ENCODE measurements at regions not wholly inside any gene's neighbourhood (a gene's known extent, or its start where the extent isn't known, plus 50 kb on each side); places are given as distances from the start of the nearest gene placed in this dataset.

GRCh38 chr4:24055623-24056022 is 165.8 kb upstream of the PPARGC1A start:
- DNase-seq, result no peak
- H3K4me3 Mint-ChIP-seq, result no peak overlapping the region
- no peaks in the 10 kb centered on the region for H3K9me3 Mint-ChIP-seq
- H3K4me1 Mint-ChIP-seq (ENCODE audit: low read depth), result no peaks in the 10 kb centered on the region
- intact Hi-C loops (cut with micrococcal nuclease), result no loop called here
- no peaks in the 10 kb centered on the region for H3K27me3 Mint-ChIP-seq
- no peak overlapping the region for H3K27ac Mint-ChIP-seq
- CTCF ChIA-PET, result no interaction called here
- H3K36me3 Mint-ChIP-seq, result no peaks in the 10 kb centered on the region
- POLR2A ChIA-PET, result no interaction called here

GRCh38 chr4:24054910-24055309 is 165.1 kb upstream of the PPARGC1A start:
- ChIA-PET POLR2A (no interaction called here), CTCF (no interaction called here)
- intact Hi-C loops (cut with micrococcal nuclease), result no loop called here
- H3K36me3 Mint-ChIP-seq, result no peaks in the 10 kb centered on the region
- H3K4me1 Mint-ChIP-seq (ENCODE audit: low read depth), result no peaks in the 10 kb centered on the region
- no peaks in the 10 kb centered on the region for H3K9me3 Mint-ChIP-seq
- no peak overlapping the region for H3K4me3 Mint-ChIP-seq
- H3K27ac Mint-ChIP-seq, result no peak overlapping the region
- H3K27me3 Mint-ChIP-seq, result no peaks in the 10 kb centered on the region
- DNase-seq, result no peak

- Mint-ChIP-seq H3K36me3 (no peaks in the 10 kb centered on the region), H3K27me3 (no peaks in the 10 kb centered on the region), H3K27ac (no peak overlapping the region), H3K9me3 (no peaks in the 10 kb centered on the region), H3K4me1 (ENCODE audit: low read depth) (no peaks in the 10 kb centered on the region), H3K4me3 (no peak overlapping the region)
- ChIA-PET CTCF (no interaction called here), POLR2A (no interaction called here)
- intact Hi-C loops (cut with micrococcal nuclease), result no loop called here
- no peak for DNase-seq
These were observed 164.1 kb upstream of the PPARGC1A start for GRCh38 chr4:24053934-24054333.

- Mint-ChIP-seq H3K9me3 (no peaks in the 10 kb centered on the region), H3K27me3 (no peaks in the 10 kb centered on the region), H3K4me3 (no peak overlapping the region), H3K4me1 (ENCODE audit: low read depth) (no peaks in the 10 kb centered on the region), H3K27ac (no peak overlapping the region), H3K36me3 (no peaks in the 10 kb centered on the region)
- intact Hi-C loops (cut with micrococcal nuclease), result loop anchor here (5.0 kb wide), 1 partner anchor 1238 kb away; no protein-coding TSS in a partner anchor
- no peak for DNase-seq
- ChIA-PET POLR2A (no interaction called here), CTCF (no interaction called here)
These were observed 155.1 kb upstream of the PPARGC1A start for GRCh38 chr4:24044610-24045589.

GRCh38 chr4:24042094-24042493 is 152.2 kb upstream of the PPARGC1A start:
- ChIA-PET CTCF (no interaction called here), POLR2A (no interaction called here)
- DNase-seq, result no peak
- Mint-ChIP-seq H3K9me3 (no peaks in the 10 kb centered on the region), H3K4me1 (ENCODE audit: low read depth) (no peaks in the 10 kb centered on the region), H3K27ac (no peak overlapping the region), H3K27me3 (no peaks in the 10 kb centered on the region), H3K4me3 (no peak overlapping the region), H3K36me3 (no peaks in the 10 kb centered on the region)
- intact Hi-C loops (cut with micrococcal nuclease), result loop anchor here (5.0 kb wide), 1 partner anchor 1235 kb away; no protein-coding TSS in a partner anchor

- Mint-ChIP-seq H3K27me3 (no peaks in the 10 kb centered on the region), H3K27ac (no peak overlapping the region), H3K4me1 (ENCODE audit: low read depth) (no peaks in the 10 kb centered on the region), H3K4me3 (no peak overlapping the region), H3K36me3 (no peaks in the 10 kb centered on the region), H3K9me3 (no peaks in the 10 kb centered on the region)
- ChIA-PET POLR2A (no interaction called here), CTCF (no interaction called here)
- intact Hi-C loops (cut with micrococcal nuclease), result loop anchor here (5.0 kb wide), 1 partner anchor 1234 kb away; no protein-coding TSS in a partner anchor
- DNase-seq, result no peak
These were observed 151.0 kb upstream of the PPARGC1A start for GRCh38 chr4:24040811-24041210.

- DNase-seq, result no peak
- H3K4me3 Mint-ChIP-seq, result no peak overlapping the region
These were observed 143.8 kb upstream of the PPARGC1A start for GRCh38 chr4:24033626-24034025.

GRCh38 chr4:24032371-24032989 is 142.6 kb upstream of the PPARGC1A start:
- Mint-ChIP-seq H3K36me3 (no peaks in the 10 kb centered on the region), H3K27ac (no peak overlapping the region), H3K4me3 (no peak overlapping the region), H3K27me3 (no peaks in the 10 kb centered on the region), H3K4me1 (ENCODE audit: low read depth) (no peaks in the 10 kb centered on the region), H3K9me3 (no peaks in the 10 kb centered on the region)
- DNase-seq, result no peak
- ChIA-PET POLR2A (no interaction called here), CTCF (no interaction called here)
- intact Hi-C loops (cut with micrococcal nuclease), result no loop called here

More at GRCh38 chr4:24033626-24034025, 143.8 kb upstream of the PPARGC1A start:
- H3K27me3 Mint-ChIP-seq, result no peaks in the 10 kb centered on the region
- ChIA-PET POLR2A (no interaction called here), CTCF (no interaction called here)
- no peak overlapping the region for H3K27ac Mint-ChIP-seq
- no peaks in the 10 kb centered on the region for H3K36me3 Mint-ChIP-seq
- H3K4me1 Mint-ChIP-seq (ENCODE audit: low read depth), result no peaks in the 10 kb centered on the region
- intact Hi-C loops (cut with micrococcal nuclease), result no loop called here
- H3K9me3 Mint-ChIP-seq, result no peaks in the 10 kb centered on the region

- intact Hi-C loops (cut with micrococcal nuclease), result no loop called here
- Mint-ChIP-seq H3K27ac (no peak overlapping the region), H3K4me1 (ENCODE audit: low read depth) (no peaks in the 10 kb centered on the region), H3K4me3 (no peak overlapping the region), H3K9me3 (no peaks in the 10 kb centered on the region), H3K36me3 (no peaks in the 10 kb centered on the region), H3K27me3 (no peaks in the 10 kb centered on the region)
- ChIA-PET POLR2A (no interaction called here), CTCF (no interaction called here)
- DNase-seq, result no peak
These were observed 136.7 kb upstream of the PPARGC1A start for GRCh38 chr4:24026596-24026995.

GRCh38 chr4:24024605-24025004 is 134.8 kb upstream of the PPARGC1A start:
- no peaks in the 10 kb centered on the region for H3K27me3 Mint-ChIP-seq
- no peaks in the 10 kb centered on the region for H3K36me3 Mint-ChIP-seq
- H3K27ac Mint-ChIP-seq, result no peak overlapping the region
- ChIA-PET CTCF (no interaction called here), POLR2A (no interaction called here)
- no peaks in the 10 kb centered on the region for H3K4me1 Mint-ChIP-seq (ENCODE audit: low read depth)
- intact Hi-C loops (cut with micrococcal nuclease), result no loop called here
- no peak for DNase-seq
- no peaks in the 10 kb centered on the region for H3K9me3 Mint-ChIP-seq
- no peak overlapping the region for H3K4me3 Mint-ChIP-seq

- H3K27me3 Mint-ChIP-seq, result no peaks in the 10 kb centered on the region
- intact Hi-C loops (cut with micrococcal nuclease), result no loop called here
- CTCF ChIA-PET, result no interaction called here
These were observed 134.3 kb upstream of the PPARGC1A start for GRCh38 chr4:24024157-24024556.

GRCh38 chr4:24015782-24016181 is 125.9 kb upstream of the PPARGC1A start:
- ChIA-PET CTCF (no interaction called here), POLR2A (no interaction called here)

More at GRCh38 chr4:24024157-24024556, 134.3 kb upstream of the PPARGC1A start:
- no peak overlapping the region for H3K27ac Mint-ChIP-seq
- no peak overlapping the region for H3K4me3 Mint-ChIP-seq
- H3K4me1 Mint-ChIP-seq (ENCODE audit: low read depth), result no peaks in the 10 kb centered on the region
- H3K9me3 Mint-ChIP-seq, result no peaks in the 10 kb centered on the region
- no peak for DNase-seq
- H3K36me3 Mint-ChIP-seq, result no peaks in the 10 kb centered on the region
- POLR2A ChIA-PET, result no interaction called here

More at GRCh38 chr4:24015782-24016181, 125.9 kb upstream of the PPARGC1A start:
- Mint-ChIP-seq H3K36me3 (no peaks in the 10 kb centered on the region), H3K27ac (no peak overlapping the region), H3K27me3 (no peaks in the 10 kb centered on the region), H3K4me3 (no peak overlapping the region), H3K4me1 (ENCODE audit: low read depth) (no peaks in the 10 kb centered on the region), H3K9me3 (no peaks in the 10 kb centered on the region)
- DNase-seq, result no peak
- intact Hi-C loops (cut with micrococcal nuclease), result no loop called here

Data from activated CD4-positive, alpha-beta memory T cell treated with anti-CD3 and anti-CD28 coated beads for 36 hours (primary cell).